Immature natural killer cell (primary cell): ENCODE measurements at regions not wholly inside any gene's neighbourhood (a gene's known extent, or its start where the extent isn't known, plus 50 kb on each side); places are given as distances from the start of the nearest gene placed in this dataset.

Experiments
- DNase-seq, 3 donors: peaks; one replicate each; pipeline ENCODE4 v3.0.0; 2022; ENCODE audit warnings: mixed read lengths in 1 of 3
- H3K27ac Mint-ChIP-seq, 6 donors: one replicate each; pipeline ENCODE4 v1.8.0; 2020; ENCODE audit warnings: mixed read lengths in 6 of 6, mild to moderate bottlenecking in 5 of 6, inconsistent platforms in 4 of 6, moderate library complexity in 3 of 6
- H3K27me3 Mint-ChIP-seq, 3 donors: one replicate each; pipeline ENCODE4 v1.8.0; 2020 to 2021; ENCODE audit warnings: low read depth in 3 of 3, mild to moderate bottlenecking in 3 of 3, mixed read lengths in 3 of 3, moderate library complexity in 3 of 3, inconsistent platforms in 1 of 3
- H3K36me3 Mint-ChIP-seq, 3 donors: one replicate each; pipeline ENCODE4 v1.8.0; 2020; ENCODE audit warnings: mixed read lengths in 3 of 3, inconsistent platforms in 2 of 3, mild to moderate bottlenecking in 2 of 3
- H3K4me1 Mint-ChIP-seq, 2 donors: one replicate each; pipeline ENCODE4 v1.8.0; 2020; ENCODE audit warnings: inconsistent platforms in 2 of 2, mild to moderate bottlenecking in 2 of 2, mixed read lengths in 2 of 2, moderate library complexity in 1 of 2
- H3K4me3 Mint-ChIP-seq, 5 donors: one replicate each; pipeline ENCODE4 v1.8.0; 2020; ENCODE audit warnings: mild to moderate bottlenecking in 5 of 5, mixed read lengths in 5 of 5, inconsistent platforms in 3 of 5, moderate library complexity in 3 of 5
- H3K9me3 Mint-ChIP-seq, 6 donors: one replicate each; pipeline ENCODE4 v1.8.0; 2020; ENCODE audit warnings: mild to moderate bottlenecking in 6 of 6, mixed read lengths in 6 of 6, inconsistent platforms in 4 of 6, moderate library complexity in 3 of 6

DNA sequence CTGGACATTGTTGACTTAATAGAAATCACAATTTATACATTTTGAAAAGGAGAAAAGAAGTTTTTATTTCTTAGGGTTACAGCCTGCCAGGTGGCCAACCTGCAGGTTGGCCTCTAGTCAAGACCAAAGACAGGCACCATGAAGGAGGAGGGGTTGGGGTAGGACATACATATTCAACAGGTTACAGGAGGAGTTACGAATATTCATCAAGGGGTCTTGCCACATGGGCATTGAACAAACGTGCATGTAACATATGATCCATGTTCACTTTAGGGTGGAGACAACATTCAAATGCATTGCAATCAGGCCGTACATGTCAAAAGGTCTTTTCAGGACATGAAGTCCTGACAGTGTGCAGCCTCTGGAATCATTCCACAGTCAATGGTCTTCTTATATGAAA is 246.2 kb upstream of the AKR1E2 start:
- Mint-ChIP-seq H3K36me3 (no peaks in the 10 kb centered on the region), H3K4me3 (no peak overlapping the region), H3K9me3 (peaks cover 0 to 2% (median 0%) of the 10 kb centered on the region in 6 donors), H3K27ac (no peak overlapping the region), H3K27me3 (peaks cover 0 to 9% (median 5%) of the 10 kb centered on the region in 3 donors), H3K4me1 (no peaks in the 10 kb centered on the region)
- DNase-seq: no peak

DNA sequence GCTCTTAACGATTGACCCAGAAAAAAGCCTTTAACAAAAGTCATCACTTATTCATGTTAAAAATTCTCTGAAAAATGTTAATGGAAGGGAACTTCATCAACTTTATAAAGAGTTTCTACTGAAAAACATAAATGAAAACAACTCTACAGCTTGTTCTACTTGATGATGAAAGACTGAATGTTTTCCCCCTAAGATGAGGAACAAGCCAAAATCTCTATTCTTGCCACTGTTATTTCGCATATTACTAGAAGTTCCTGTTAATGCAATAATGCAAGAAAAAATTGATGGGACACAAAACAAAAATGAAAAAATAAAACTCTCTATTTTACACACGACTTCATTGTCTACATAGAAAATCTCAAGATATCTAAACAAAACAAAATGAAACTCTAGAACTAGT is 249.8 kb upstream of the AKR1E2 start:
- H3K9me3 Mint-ChIP-seq: no peaks in the 10 kb centered on the region
- H3K36me3 Mint-ChIP-seq: no peaks in the 10 kb centered on the region
- H3K27ac Mint-ChIP-seq: no peak overlapping the region
- H3K4me3 Mint-ChIP-seq: no peak overlapping the region
- H3K4me1 Mint-ChIP-seq: no peaks in the 10 kb centered on the region
- peaks cover 1 to 10% (median 2%) of the 10 kb centered on the region in 3 donors for H3K27me3 Mint-ChIP-seq
- DNase-seq: no peak

- Mint-ChIP-seq H3K9me3 (no peaks in the 10 kb centered on the region), H3K4me3 (no peak overlapping the region), H3K4me1 (no peaks in the 10 kb centered on the region), H3K27ac (no peak overlapping the region), H3K27me3 (peaks cover 4 to 16% (median 7%) of the 10 kb centered on the region in 3 donors), H3K36me3 (no peaks in the 10 kb centered on the region)
- DNase-seq: no peak
Measured at GRCh38 chr10:4569151-4569550, 256.9 kb upstream of the AKR1E2 start.

DNA sequence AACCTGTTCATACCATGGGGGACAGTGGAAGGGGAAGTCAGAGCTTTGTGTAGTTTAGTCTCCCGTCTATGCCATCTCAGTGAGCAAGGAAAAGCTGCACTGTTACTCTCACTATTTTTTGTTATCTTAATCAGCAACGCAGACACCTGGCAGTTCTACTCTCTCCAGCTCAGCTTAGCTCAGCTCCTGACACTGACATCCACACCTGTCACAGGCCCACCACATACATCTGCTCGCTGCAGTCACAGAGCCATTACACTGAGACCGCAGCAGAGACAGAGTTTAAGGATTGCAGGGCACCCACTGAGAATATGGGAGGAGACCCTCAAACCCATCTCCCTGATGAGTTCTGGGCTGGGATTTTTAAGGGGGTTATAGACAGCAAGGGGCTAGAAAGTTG is 257.3 kb upstream of the AKR1E2 start:
- DNase-seq: no peak
- no peaks in the 10 kb centered on the region for H3K4me1 Mint-ChIP-seq
- no peak overlapping the region for H3K27ac Mint-ChIP-seq
- H3K9me3 Mint-ChIP-seq: no peaks in the 10 kb centered on the region
- peaks cover 4 to 15% (median 7%) of the 10 kb centered on the region in 3 donors for H3K27me3 Mint-ChIP-seq
- no peak overlapping the region for H3K4me3 Mint-ChIP-seq
- H3K36me3 Mint-ChIP-seq: no peaks in the 10 kb centered on the region

DNA sequence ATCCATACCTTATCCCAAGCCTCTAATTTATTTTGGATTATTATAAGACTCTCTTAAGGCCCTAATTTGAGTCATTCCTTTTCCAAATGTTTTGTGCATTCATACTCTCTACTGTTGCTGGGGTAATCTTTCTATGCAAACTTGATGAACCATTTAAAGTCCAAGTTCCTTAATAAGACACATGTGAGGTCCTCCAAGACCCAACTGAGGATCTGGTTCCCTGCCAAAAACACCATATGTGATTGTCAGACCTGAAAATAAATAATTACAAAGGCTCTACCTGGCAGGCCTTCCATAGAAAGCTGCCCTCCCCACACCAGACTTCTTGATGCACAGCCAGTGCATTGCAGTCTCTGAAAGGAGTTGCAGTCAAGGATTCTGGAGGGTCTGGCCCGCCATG is 257.9 kb upstream of the AKR1E2 start:
- H3K9me3 Mint-ChIP-seq: no peaks in the 10 kb centered on the region
- H3K27me3 Mint-ChIP-seq: peaks cover 6 to 12% (median 7%) of the 10 kb centered on the region in 3 donors
- no peak overlapping the region for H3K27ac Mint-ChIP-seq
- H3K36me3 Mint-ChIP-seq: no peaks in the 10 kb centered on the region
- H3K4me1 Mint-ChIP-seq: no peaks in the 10 kb centered on the region
- no peak for DNase-seq
- H3K4me3 Mint-ChIP-seq: no peak overlapping the region

DNA sequence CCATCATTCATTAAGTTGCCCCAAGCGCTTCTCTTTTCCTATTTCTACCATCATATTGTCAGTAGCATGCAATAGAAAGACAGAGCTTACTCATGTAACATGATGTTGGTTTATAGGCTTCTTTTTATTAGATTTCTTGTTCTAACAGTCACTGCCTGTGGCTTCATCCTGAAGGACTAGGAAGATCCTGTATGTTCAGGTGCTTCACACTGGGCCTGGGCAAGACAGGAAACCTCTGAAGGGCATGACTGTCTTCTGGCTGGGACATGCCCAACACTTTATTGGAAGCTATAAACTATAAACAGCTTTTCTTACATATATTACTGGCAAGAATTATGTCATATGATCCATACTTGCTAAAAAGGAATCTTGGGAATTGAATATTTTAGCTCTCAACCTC is 258.4 kb upstream of the AKR1E2 start:
- H3K27me3 Mint-ChIP-seq: peaks cover 6 to 12% (median 8%) of the 10 kb centered on the region in 3 donors
- no peaks in the 10 kb centered on the region for H3K36me3 Mint-ChIP-seq
- DNase-seq: no peak
- no peaks in the 10 kb centered on the region for H3K9me3 Mint-ChIP-seq
- no peak overlapping the region for H3K4me3 Mint-ChIP-seq
- no peaks in the 10 kb centered on the region for H3K4me1 Mint-ChIP-seq
- H3K27ac Mint-ChIP-seq: no peak overlapping the region

- H3K36me3 Mint-ChIP-seq: no peaks in the 10 kb centered on the region
- no peak for DNase-seq
- no peak overlapping the region for H3K27ac Mint-ChIP-seq
- no peaks in the 10 kb centered on the region for H3K4me1 Mint-ChIP-seq
- H3K27me3 Mint-ChIP-seq: peaks cover 5 to 12% (median 11%) of the 10 kb centered on the region in 3 donors
- H3K9me3 Mint-ChIP-seq: peaks cover 0 to 2% (median 0%) of the 10 kb centered on the region in 6 donors
- H3K4me3 Mint-ChIP-seq: no peak overlapping the region
Measured at GRCh38 chr10:4566011-4566410, 260.0 kb upstream of the AKR1E2 start.

GRCh38 chr10:4561296-4561695 is 264.7 kb upstream of the AKR1E2 start:
- Mint-ChIP-seq H3K4me3 (no peak overlapping the region), H3K9me3 (peaks cover 0 to 8% (median 0%) of the 10 kb centered on the region in 6 donors), H3K36me3 (no peaks in the 10 kb centered on the region)

DNA sequence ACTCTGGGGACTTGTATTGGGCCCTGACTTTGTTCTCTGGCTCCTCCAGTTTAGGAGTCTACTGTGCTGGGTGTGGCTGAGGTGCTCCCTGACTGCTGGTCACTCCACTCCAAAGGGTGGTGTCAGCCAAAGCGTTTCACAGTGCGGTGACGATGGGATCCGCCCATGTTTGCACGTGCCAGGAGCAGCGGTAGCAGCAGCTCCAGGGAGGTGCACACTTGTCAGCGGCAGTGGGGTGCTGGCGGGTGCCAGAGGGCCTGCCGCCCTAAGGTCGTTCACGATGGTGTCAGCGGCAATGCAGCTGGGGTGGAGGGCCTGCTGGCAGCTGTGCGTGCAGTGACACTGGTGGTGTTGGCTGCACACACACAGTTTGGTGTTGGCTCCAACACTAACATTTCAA is 268.5 kb upstream of the AKR1E2 start:
- H3K4me1 Mint-ChIP-seq: no peaks in the 10 kb centered on the region
- H3K4me3 Mint-ChIP-seq: no peak overlapping the region
- no peaks in the 10 kb centered on the region for H3K36me3 Mint-ChIP-seq
- H3K9me3 Mint-ChIP-seq: peaks cover 0 to 8% (median 0%) of the 10 kb centered on the region in 6 donors
- H3K27ac Mint-ChIP-seq: no peak overlapping the region
- DNase-seq: no peak
- peaks cover 3 to 15% (median 6%) of the 10 kb centered on the region in 3 donors for H3K27me3 Mint-ChIP-seq

More at GRCh38 chr10:4561296-4561695, 264.7 kb upstream of the AKR1E2 start:
- no peak for DNase-seq
- no peaks in the 10 kb centered on the region for H3K4me1 Mint-ChIP-seq
- no peak overlapping the region for H3K27ac Mint-ChIP-seq
- peaks cover 4 to 12% (median 8%) of the 10 kb centered on the region in 3 donors for H3K27me3 Mint-ChIP-seq

DNA sequence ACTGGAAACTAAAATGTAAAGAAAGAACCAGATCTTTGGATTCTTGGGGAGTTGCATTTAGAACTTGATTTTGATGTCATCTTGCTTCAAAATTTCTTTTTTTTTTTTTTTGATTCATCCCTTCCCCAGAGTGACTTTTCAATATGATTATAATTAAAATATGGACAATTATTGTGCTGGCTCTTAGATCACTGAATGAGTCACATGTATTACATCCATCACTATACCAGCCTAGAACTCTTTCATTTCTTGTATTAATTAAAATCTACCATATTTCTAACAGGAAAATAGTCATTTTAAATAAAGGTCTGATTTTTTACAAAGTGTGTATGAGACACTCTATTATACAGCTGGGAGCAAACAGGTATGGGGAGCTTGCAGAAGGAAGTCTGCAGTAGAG is 269.5 kb upstream of the AKR1E2 start:
- no peaks in the 10 kb centered on the region for H3K4me1 Mint-ChIP-seq

DNA sequence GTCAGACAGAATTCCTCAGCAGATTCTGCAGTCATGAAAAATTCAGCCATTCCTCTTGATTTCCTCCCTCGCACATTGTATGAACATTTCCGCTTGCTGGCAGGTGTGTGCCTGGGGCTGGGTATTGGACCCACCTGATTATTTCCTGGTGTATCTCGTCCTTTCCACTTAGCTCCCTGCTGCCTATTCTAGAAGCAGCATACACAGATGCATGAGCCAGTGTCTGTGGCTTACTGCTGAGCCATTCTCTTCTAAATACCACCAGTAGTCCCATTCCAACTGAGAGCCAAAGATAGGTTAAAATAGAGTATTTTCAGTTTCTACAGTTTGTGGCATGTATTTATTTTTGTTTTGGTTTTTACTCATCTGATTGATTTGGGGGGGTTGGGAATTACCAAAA is 270.1 kb upstream of the AKR1E2 start:
- Mint-ChIP-seq H3K9me3 (peaks cover 0 to 6% (median 0%) of the 10 kb centered on the region in 6 donors), H3K4me1 (no peaks in the 10 kb centered on the region)

More for the DNA sequence above, 269.5 kb upstream of the AKR1E2 start:
- no peak overlapping the region for H3K27ac Mint-ChIP-seq
- no peak overlapping the region for H3K4me3 Mint-ChIP-seq
- H3K27me3 Mint-ChIP-seq: peaks cover 3 to 15% (median 3%) of the 10 kb centered on the region in 3 donors
- no peak for DNase-seq
- H3K36me3 Mint-ChIP-seq: no peaks in the 10 kb centered on the region
- peaks cover 0 to 6% (median 0%) of the 10 kb centered on the region in 6 donors for H3K9me3 Mint-ChIP-seq

DNA sequence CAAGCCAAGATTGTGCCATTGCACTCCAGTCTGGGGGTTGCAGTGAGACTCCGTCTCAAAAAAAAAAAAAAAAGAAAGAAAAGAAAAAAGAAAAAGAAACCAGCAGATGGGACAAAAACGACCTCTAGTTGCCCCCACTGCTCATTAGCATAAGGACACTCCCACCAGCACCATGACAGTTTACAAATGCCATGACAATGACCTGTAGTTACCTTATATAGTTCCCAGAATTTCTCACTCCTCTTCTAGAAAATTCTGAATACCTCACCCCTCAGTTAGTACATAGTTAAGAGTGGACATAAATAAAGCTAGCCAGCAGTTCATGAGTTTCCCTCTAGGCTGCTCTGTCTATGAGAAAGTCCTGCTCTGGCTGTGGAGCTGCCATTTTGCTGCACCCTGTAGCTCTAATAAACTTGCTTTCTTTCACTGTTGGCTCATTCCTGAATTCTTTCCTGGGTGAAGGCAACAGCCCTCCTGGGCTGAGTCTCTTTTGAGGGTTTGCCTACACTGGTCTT is 276.8 kb upstream of the AKR1E2 start:
- Mint-ChIP-seq H3K9me3 (peaks cover 0 to 2% (median 0%) of the 10 kb centered on the region in 6 donors), H3K27me3 (peaks cover 3 to 23% (median 7%) of the 10 kb centered on the region in 3 donors), H3K4me3 (no peak overlapping the region), H3K36me3 (no peaks in the 10 kb centered on the region), H3K4me1 (no peaks in the 10 kb centered on the region), H3K27ac (no peak overlapping the region)
- no peak for DNase-seq

More for the DNA sequence above, 270.1 kb upstream of the AKR1E2 start:
- H3K4me3 Mint-ChIP-seq: no peak overlapping the region
- no peaks in the 10 kb centered on the region for H3K36me3 Mint-ChIP-seq
- H3K27me3 Mint-ChIP-seq: peaks cover 2 to 15% (median 3%) of the 10 kb centered on the region in 3 donors
- no peak overlapping the region for H3K27ac Mint-ChIP-seq
- DNase-seq: no peak

DNA sequence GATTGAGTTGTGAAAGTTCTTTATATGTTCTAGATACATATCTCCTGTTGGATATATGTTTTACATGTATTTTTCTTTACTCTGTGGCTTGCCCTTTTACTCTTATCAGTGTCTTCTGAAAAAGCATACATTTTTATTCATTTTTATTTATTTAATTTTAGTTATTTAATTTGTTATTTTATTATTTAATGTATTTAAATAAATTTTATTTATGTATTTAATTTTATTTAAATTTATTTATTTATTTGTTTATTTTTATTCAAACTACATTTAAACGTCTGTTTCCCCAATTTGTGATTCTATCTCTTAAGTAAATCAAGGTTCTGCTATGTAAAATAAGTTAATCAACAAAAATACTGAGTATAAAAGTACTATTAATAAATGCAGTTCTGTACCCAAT is 279.1 kb upstream of the AKR1E2 start:
- H3K4me3 Mint-ChIP-seq: no peak overlapping the region
- H3K27ac Mint-ChIP-seq: no peak overlapping the region
- peaks cover 0 to 2% (median 0%) of the 10 kb centered on the region in 6 donors for H3K9me3 Mint-ChIP-seq
- H3K36me3 Mint-ChIP-seq: no peaks in the 10 kb centered on the region
- DNase-seq: no peak
- H3K27me3 Mint-ChIP-seq: peaks cover 3 to 20% (median 7%) of the 10 kb centered on the region in 3 donors
- no peaks in the 10 kb centered on the region for H3K4me1 Mint-ChIP-seq

DNA sequence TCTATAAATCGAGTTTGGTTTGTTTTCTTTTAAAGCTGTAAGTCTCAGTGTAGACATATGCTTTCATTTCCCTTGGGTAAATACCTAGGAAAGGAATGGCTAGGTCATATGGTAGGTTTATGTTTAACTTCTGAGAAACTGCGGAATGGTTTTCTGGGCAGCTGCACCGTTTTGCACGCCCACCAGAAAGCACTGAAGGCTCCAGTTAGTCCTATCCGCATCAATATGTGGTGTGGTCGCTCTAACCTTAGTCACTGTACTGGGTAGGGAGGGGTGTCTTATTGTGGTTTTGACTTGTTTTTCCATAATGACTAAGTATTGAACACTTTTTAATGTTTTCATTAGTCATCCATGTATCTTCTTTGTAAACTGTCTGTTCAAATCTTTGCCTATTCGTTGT is 279.5 kb upstream of the AKR1E2 start:
- Mint-ChIP-seq H3K27me3 (peaks cover 3 to 22% (median 7%) of the 10 kb centered on the region in 3 donors), H3K36me3 (no peaks in the 10 kb centered on the region), H3K9me3 (peaks cover 0 to 2% (median 0%) of the 10 kb centered on the region in 6 donors), H3K4me3 (no peak overlapping the region), H3K4me1 (no peaks in the 10 kb centered on the region), H3K27ac (no peak overlapping the region)
- DNase-seq: no peak

GRCh38 chr10:4545062-4545461 is 280.9 kb upstream of the AKR1E2 start:
- Mint-ChIP-seq H3K4me3 (no peak overlapping the region), H3K4me1 (no peaks in the 10 kb centered on the region), H3K27ac (no peak overlapping the region), H3K9me3 (peaks cover 0 to 2% (median 0%) of the 10 kb centered on the region in 6 donors), H3K27me3 (peaks cover 3 to 22% (median 7%) of the 10 kb centered on the region in 3 donors), H3K36me3 (no peaks in the 10 kb centered on the region)
- no peak for DNase-seq
